ENCODE measurements at regions not wholly inside any gene's neighbourhood (a gene's known extent, or its start where the extent isn't known, plus 50 kb on each side); places are given as distances from the start of the nearest gene placed in this dataset.

GRCh38 chr9:102844716-102845115 is 150.4 kb upstream of the CYLC2 start:
- TF ChIP-seq EZH2 (IDR thresholded peaks at IDR 0.05) (no peak), POLR2AphosphoS5 (IDR thresholded peaks at IDR 0.05; ENCODE audit: borderline replicate concordance, low read depth, low read length) (no peak)

All from SK-N-MC (cell line).